ENCODE measurements at regions not wholly inside any gene's neighbourhood (a gene's known extent, or its start where the extent isn't known, plus 50 kb on each side); places are given as distances from the start of the nearest gene placed in this dataset.

DNA sequence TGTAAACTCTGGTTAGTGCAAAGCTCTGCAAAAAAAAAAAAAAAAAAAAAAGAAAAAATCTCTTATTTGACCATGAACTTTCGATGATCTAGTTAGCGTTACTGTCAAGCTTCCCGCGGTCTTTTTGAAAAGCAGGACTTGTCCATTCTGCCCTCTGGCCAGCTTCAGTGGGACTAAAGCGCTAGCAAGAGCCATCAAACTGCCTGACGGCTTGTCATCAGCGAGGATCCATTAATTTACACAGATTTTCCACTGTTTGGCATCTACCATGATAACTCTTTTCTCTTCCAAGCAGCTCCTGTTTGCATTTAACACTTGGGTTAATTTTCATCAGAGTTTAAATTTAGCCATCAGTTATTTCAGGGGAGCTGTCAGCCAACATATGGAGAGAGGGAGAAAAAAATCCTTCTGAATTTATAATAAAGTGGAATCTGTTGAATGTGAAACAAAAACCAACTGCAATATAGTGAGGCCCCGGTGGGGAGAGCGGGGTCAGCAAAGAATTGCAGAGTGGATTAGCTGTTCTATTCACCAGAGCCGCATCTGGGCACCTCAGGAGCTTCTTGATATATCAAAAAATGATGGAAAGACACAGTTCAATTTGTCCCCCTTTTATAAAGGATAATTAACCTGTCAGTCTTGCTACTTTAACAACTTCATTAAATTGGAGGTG is 298.2 kb downstream of the SPATA17 start:
- TF ChIP-seq POLR2AphosphoS5 (IDR thresholded peaks at IDR 0.05) (no peak), CTCF (IDR thresholded peaks at IDR 0.05) (no peak)
